RWPE1 (cell line): ENCODE measurements at regions not wholly inside any gene's neighbourhood (a gene's known extent, or its start where the extent isn't known, plus 50 kb on each side); places are given as distances from the start of the nearest gene placed in this dataset.
"Not testable (repeated sequence)": the region's sequence is repeated elsewhere in the genome, so short reads cannot be mapped to it uniquely, and the experiment has no call there.

Experiments used
- CTCF ChIA-PET: fragments of 350-600 bp; sonication (Branson Sonifier 250); formaldehyde crosslinking; extraction: SDS; loops from one replicate; lab custom pipeline; 2021; lab: Yijun Ruan, JAX
- POLR2A ChIA-PET: fragments of 400-600 bp; formaldehyde crosslinking; extraction: SDS; loops from one replicate; lab custom pipeline; 2020; ENCODE audit warnings: antibody characterized with exemption; ENCODE audit not compliant: low non-redundant PET; lab: Yijun Ruan, JAX
- DNase-seq: peaks from one replicate; pipeline ENCODE4 v3.0.0; 2012; ENCODE audit warnings: low spot score
- H3K27ac ChIP-seq: fragments of 450-650 bp; 2 replicates; pipeline ENCODE4 v1.5.1; 2017
- CTCF ChIP-seq: fragments of 450-650 bp; conservative IDR thresholded peaks from 2 replicates; pipeline ENCODE4 v1.5.1; 2017; ENCODE audit warnings: low read depth, mild to moderate bottlenecking

GRCh38 chr1:194786027-194786426 is 1599.6 kb upstream of the B3GALT2 start:
- ChIA-PET POLR2A (no interaction called here), CTCF (interaction anchor here (0.7 kb wide), 1 partner anchor 1393 kb away, joined by 3 read pairs; no protein-coding TSS in a partner anchor)
- no peak overlapping the region for H3K27ac ChIP-seq
- TF ChIP-seq CTCF, result no peak
- no peak for DNase-seq

GRCh38 chr1:194776657-194777056 is 1590.2 kb upstream of the B3GALT2 start:
- DNase-seq, result no peak
- POLR2A ChIA-PET, result no interaction called here
- CTCF ChIA-PET, result no interaction called here
- no peak overlapping the region for H3K27ac ChIP-seq
- no peak for TF ChIP-seq CTCF

DNA sequence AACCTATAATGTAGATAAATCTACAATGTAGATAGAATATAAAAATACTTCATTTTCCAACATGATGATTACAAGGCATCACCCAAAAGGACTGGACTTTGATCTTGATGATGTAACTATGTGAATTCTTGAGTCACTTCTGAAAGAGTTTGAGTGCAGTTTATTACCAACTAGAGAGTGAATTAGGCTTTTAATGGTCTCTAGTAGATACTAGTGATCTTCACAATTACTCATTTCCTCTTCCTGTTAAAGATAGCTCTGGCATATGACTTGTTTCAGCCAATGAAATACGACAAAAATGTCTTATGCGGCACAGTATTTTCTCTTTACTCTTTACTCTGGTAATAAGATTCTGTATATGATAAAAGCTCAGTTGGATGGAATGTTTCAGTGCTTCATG is 1588.1 kb upstream of the B3GALT2 start:
- ChIA-PET POLR2A (no interaction called here), CTCF (no interaction called here)
- TF ChIP-seq CTCF, result no peak
- no peak overlapping the region for H3K27ac ChIP-seq
- no peak for DNase-seq

DNA sequence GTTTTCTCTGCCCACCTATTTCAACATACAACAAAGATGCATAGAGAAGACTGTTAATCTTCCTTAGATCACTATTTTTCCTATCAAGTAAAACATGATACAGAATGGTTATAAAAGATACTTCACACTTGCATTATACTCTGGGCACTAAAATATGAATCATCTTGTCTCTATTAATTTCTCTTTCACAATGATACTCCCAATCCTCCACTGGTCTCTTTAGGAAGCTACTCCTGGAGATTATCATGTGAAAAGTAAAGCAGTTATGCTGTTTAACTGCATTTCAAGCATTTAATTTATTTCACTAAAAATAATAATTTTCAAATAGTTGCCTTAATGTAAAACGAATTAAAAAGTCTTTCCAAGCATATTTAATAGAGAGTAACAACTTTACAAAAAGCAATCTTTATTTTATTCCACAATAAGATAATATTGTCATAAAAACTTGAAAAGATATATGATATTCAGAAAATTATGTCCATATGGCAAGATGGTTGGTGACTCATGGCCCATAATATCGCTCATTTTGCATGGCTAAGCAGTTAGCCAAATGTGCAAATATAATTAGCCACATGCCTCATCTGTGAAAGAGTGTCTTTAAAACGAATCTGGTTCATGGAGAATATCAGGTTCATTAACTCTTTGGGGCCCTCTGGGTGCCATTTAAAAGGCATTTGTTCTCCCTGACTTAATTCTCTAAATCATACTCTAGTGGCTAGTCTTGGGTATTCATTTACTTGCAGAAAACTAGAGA is 1569.0 kb upstream of the B3GALT2 start:
- DNase-seq, result no peak
- H3K27ac ChIP-seq, result no peak overlapping the region
- ChIA-PET CTCF (no interaction called here), POLR2A (no interaction called here)
- no peak for TF ChIP-seq CTCF

- CTCF ChIA-PET, H3K27ac ChIP-seq, DNase-seq, POLR2A ChIA-PET: not testable (repeated sequence)
Measured at GRCh38 chr1:194738843-194739242, 1552.4 kb upstream of the B3GALT2 start.

- ChIA-PET POLR2A (no interaction called here), CTCF (interaction anchor here (0.6 kb wide), 1 partner anchor 36 kb away, joined by 5 read pairs; no protein-coding TSS in a partner anchor)
- TF ChIP-seq CTCF, result no peak
- DNase-seq, result no peak
- no peak overlapping the region for H3K27ac ChIP-seq
Measured at GRCh38 chr1:194734970-194735369, 1548.6 kb upstream of the B3GALT2 start.

DNA sequence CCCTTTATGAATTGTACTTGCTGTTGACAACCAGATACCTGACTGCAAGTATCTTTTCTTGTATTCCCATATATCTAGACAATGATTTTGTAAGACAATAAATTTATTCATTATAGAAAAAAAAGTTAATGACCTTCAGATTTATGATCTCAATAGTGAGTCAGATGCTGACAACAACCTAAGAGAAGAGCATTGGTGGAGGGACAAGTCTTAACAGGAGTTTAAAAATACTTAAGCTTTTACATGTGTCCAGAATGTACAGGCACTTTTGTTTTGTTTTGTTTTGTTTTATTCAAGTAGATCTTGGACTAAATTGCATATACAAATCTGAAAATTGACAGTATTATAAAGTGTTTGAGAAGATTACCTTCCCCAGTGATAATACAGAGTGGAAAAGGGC is 1544.6 kb upstream of the B3GALT2 start:
- ChIA-PET POLR2A (no interaction called here), CTCF (interaction anchor here (0.7 kb wide), 1 partner anchor 160 kb away, joined by 3 read pairs; no protein-coding TSS in a partner anchor)
- no peak for TF ChIP-seq CTCF
- DNase-seq, result peak; percentile 26
- H3K27ac ChIP-seq, result no peak overlapping the region
